ENCODE measurements at regions not wholly inside any gene's neighbourhood (a gene's known extent, or its start where the extent isn't known, plus 50 kb on each side); places are given as distances from the start of the nearest gene placed in this dataset.
"Not testable (repeated sequence)": the region's sequence is repeated elsewhere in the genome, so short reads cannot be mapped to it uniquely, and the experiment has no call there.

GRCh38 chr12:131589966-131590365 lies 120.9 kb upstream of the SFSWAP start:
- Histone ChIP-seq H3K4me1 (ENCODE audit: control insufficient read depth, low read depth, low read length) (peaks cover 5% of the 10 kb centered on the region), H3K27me3 (ENCODE audit: control insufficient read depth, insufficient read depth, low read length) (no peaks in the 10 kb centered on the region), H3K9me3 (ENCODE audit: control insufficient read depth, low read depth, low read length) (no peaks in the 10 kb centered on the region), H3K4me3 (ENCODE audit: low read length) (no peak overlapping the region), H3K36me3 (ENCODE audit: control insufficient read depth, low read depth, low read length) (no peaks in the 10 kb centered on the region), H3K27ac (ENCODE audit: low read length) (no peak overlapping the region), H3K9ac (ENCODE audit: low read length) (no peak overlapping the region)

GRCh38 chr12:131591136-131591535 lies 119.8 kb upstream of the SFSWAP start:
- H3K9me3 ChIP-seq (ENCODE audit: control insufficient read depth, low read depth, low read length) = no peaks in the 10 kb centered on the region
- H3K27me3 ChIP-seq (ENCODE audit: control insufficient read depth, insufficient read depth, low read length) = no peaks in the 10 kb centered on the region
- no peak overlapping the region for H3K9ac ChIP-seq (ENCODE audit: low read length)
- H3K4me1 ChIP-seq (ENCODE audit: control insufficient read depth, low read depth, low read length) = peaks cover 5% of the 10 kb centered on the region
- H3K27ac ChIP-seq (ENCODE audit: low read length) = no peak overlapping the region
- H3K4me3 ChIP-seq (ENCODE audit: low read length) = no peak overlapping the region
- H3K36me3 ChIP-seq (ENCODE audit: control insufficient read depth, low read depth, low read length) = no peaks in the 10 kb centered on the region

GRCh38 chr12:131591714-131592709 lies 118.9 kb upstream of the SFSWAP start:
- H3K27ac ChIP-seq (ENCODE audit: low read length) = no peak overlapping the region
- no peaks in the 10 kb centered on the region for H3K9me3 ChIP-seq (ENCODE audit: control insufficient read depth, low read depth, low read length)

GRCh38 chr12:131592972-131593371 lies 117.9 kb upstream of the SFSWAP start:
- Histone ChIP-seq H3K27ac (ENCODE audit: low read length) (no peak overlapping the region), H3K36me3 (ENCODE audit: control insufficient read depth, low read depth, low read length) (no peaks in the 10 kb centered on the region), H3K4me3 (ENCODE audit: low read length) (no peak overlapping the region), H3K4me1 (ENCODE audit: control insufficient read depth, low read depth, low read length) (peaks cover 5% of the 10 kb centered on the region), H3K27me3 (ENCODE audit: control insufficient read depth, insufficient read depth, low read length) (no peaks in the 10 kb centered on the region), H3K9ac (ENCODE audit: low read length) (no peak overlapping the region), H3K9me3 (ENCODE audit: control insufficient read depth, low read depth, low read length) (no peaks in the 10 kb centered on the region)

More at GRCh38 chr12:131591714-131592709, 118.9 kb upstream of the SFSWAP start:
- Histone ChIP-seq H3K9ac (ENCODE audit: low read length) (no peak overlapping the region), H3K36me3 (ENCODE audit: control insufficient read depth, low read depth, low read length) (no peaks in the 10 kb centered on the region), H3K4me1 (ENCODE audit: control insufficient read depth, low read depth, low read length) (peaks cover 5% of the 10 kb centered on the region), H3K27me3 (ENCODE audit: control insufficient read depth, insufficient read depth, low read length) (no peaks in the 10 kb centered on the region), H3K4me3 (ENCODE audit: low read length) (no peak overlapping the region)

- Histone ChIP-seq H3K27ac (ENCODE audit: low read length) (no peak overlapping the region), H3K27me3 (ENCODE audit: control insufficient read depth, insufficient read depth, low read length) (no peaks in the 10 kb centered on the region), H3K9ac (ENCODE audit: low read length) (no peak overlapping the region)
These were observed 117.5 kb upstream of the SFSWAP start for GRCh38 chr12:131593406-131593805.

GRCh38 chr12:131596115-131596514 lies 114.8 kb upstream of the SFSWAP start:
- Histone ChIP-seq H3K27me3 (ENCODE audit: control insufficient read depth, insufficient read depth, low read length) (no peaks in the 10 kb centered on the region), H3K4me3 (ENCODE audit: low read length) (no peak overlapping the region)

More at GRCh38 chr12:131593406-131593805, 117.5 kb upstream of the SFSWAP start:
- Histone ChIP-seq H3K9me3 (ENCODE audit: control insufficient read depth, low read depth, low read length) (no peaks in the 10 kb centered on the region), H3K4me3 (ENCODE audit: low read length) (no peak overlapping the region), H3K36me3 (ENCODE audit: control insufficient read depth, low read depth, low read length) (no peaks in the 10 kb centered on the region), H3K4me1 (ENCODE audit: control insufficient read depth, low read depth, low read length) (peaks cover 5% of the 10 kb centered on the region)

GRCh38 chr12:131597333-131597732 lies 113.6 kb upstream of the SFSWAP start:
- H3K4me1 ChIP-seq (ENCODE audit: control insufficient read depth, low read depth, low read length) = no peaks in the 10 kb centered on the region
- no peak overlapping the region for H3K4me3 ChIP-seq (ENCODE audit: low read length)
- no peaks in the 10 kb centered on the region for H3K9me3 ChIP-seq (ENCODE audit: control insufficient read depth, low read depth, low read length)
- no peaks in the 10 kb centered on the region for H3K27me3 ChIP-seq (ENCODE audit: control insufficient read depth, insufficient read depth, low read length)
- no peak overlapping the region for H3K9ac ChIP-seq (ENCODE audit: low read length)
- no peak overlapping the region for H3K27ac ChIP-seq (ENCODE audit: low read length)
- H3K36me3 ChIP-seq (ENCODE audit: control insufficient read depth, low read depth, low read length) = no peaks in the 10 kb centered on the region

More at GRCh38 chr12:131596115-131596514, 114.8 kb upstream of the SFSWAP start:
- Histone ChIP-seq H3K36me3 (ENCODE audit: control insufficient read depth, low read depth, low read length) (no peaks in the 10 kb centered on the region), H3K27ac (ENCODE audit: low read length) (no peak overlapping the region), H3K9me3 (ENCODE audit: control insufficient read depth, low read depth, low read length) (no peaks in the 10 kb centered on the region), H3K4me1 (ENCODE audit: control insufficient read depth, low read depth, low read length) (no peaks in the 10 kb centered on the region), H3K9ac (ENCODE audit: low read length) (no peak overlapping the region)

GRCh38 chr12:131598717-131599116 lies 112.2 kb upstream of the SFSWAP start:
- Histone ChIP-seq H3K9me3 (ENCODE audit: control insufficient read depth, low read depth, low read length) (no peaks in the 10 kb centered on the region), H3K27ac (ENCODE audit: low read length) (no peak overlapping the region), H3K36me3 (ENCODE audit: control insufficient read depth, low read depth, low read length) (no peaks in the 10 kb centered on the region), H3K4me3 (ENCODE audit: low read length) (no peak overlapping the region), H3K27me3 (ENCODE audit: control insufficient read depth, insufficient read depth, low read length) (no peaks in the 10 kb centered on the region), H3K9ac (ENCODE audit: low read length) (no peak overlapping the region), H3K4me1 (ENCODE audit: control insufficient read depth, low read depth, low read length) (no peaks in the 10 kb centered on the region)

GRCh38 chr12:131599190-131600159 lies 111.4 kb upstream of the SFSWAP start:
- Histone ChIP-seq H3K27me3 (ENCODE audit: control insufficient read depth, insufficient read depth, low read length) (no peaks in the 10 kb centered on the region), H3K27ac (ENCODE audit: low read length) (no peak overlapping the region), H3K9me3 (ENCODE audit: control insufficient read depth, low read depth, low read length) (no peaks in the 10 kb centered on the region), H3K9ac (ENCODE audit: low read length) (no peak overlapping the region), H3K4me3 (ENCODE audit: low read length) (no peak overlapping the region), H3K4me1 (ENCODE audit: control insufficient read depth, low read depth, low read length) (peaks cover 7% of the 10 kb centered on the region), H3K36me3 (ENCODE audit: control insufficient read depth, low read depth, low read length) (no peaks in the 10 kb centered on the region)

- peaks cover 12% of the 10 kb centered on the region for H3K4me1 ChIP-seq (ENCODE audit: control insufficient read depth, low read depth, low read length)
- no peaks in the 10 kb centered on the region for H3K36me3 ChIP-seq (ENCODE audit: control insufficient read depth, low read depth, low read length)
- H3K27me3 ChIP-seq (ENCODE audit: control insufficient read depth, insufficient read depth, low read length) = no peaks in the 10 kb centered on the region
- no peaks in the 10 kb centered on the region for H3K9me3 ChIP-seq (ENCODE audit: control insufficient read depth, low read depth, low read length)
- H3K27ac ChIP-seq (ENCODE audit: low read length) = no peak overlapping the region
- no peak overlapping the region for H3K9ac ChIP-seq (ENCODE audit: low read length)
- H3K4me3 ChIP-seq (ENCODE audit: low read length) = no peak overlapping the region
These were observed 110.7 kb upstream of the SFSWAP start for GRCh38 chr12:131600160-131600532.

- not testable (repeated sequence) for H3K36me3 ChIP-seq (ENCODE audit: control insufficient read depth, low read depth, low read length); H3K9ac ChIP-seq (ENCODE audit: low read length); H3K27ac ChIP-seq (ENCODE audit: low read length); H3K9me3 ChIP-seq (ENCODE audit: control insufficient read depth, low read depth, low read length); H3K4me3 ChIP-seq (ENCODE audit: low read length); H3K27me3 ChIP-seq (ENCODE audit: control insufficient read depth, insufficient read depth, low read length)
- H3K4me1 ChIP-seq (ENCODE audit: control insufficient read depth, low read depth, low read length) = peaks cover 12% of the 10 kb centered on the region
These were observed 109.4 kb upstream of the SFSWAP start for GRCh38 chr12:131601499-131601898.
